NCI-H2196 (cell line): ENCODE measurements at regions not wholly inside any gene's neighbourhood (a gene's known extent, or its start where the extent isn't known, plus 50 kb on each side); places are given as distances from the start of the nearest gene placed in this dataset.
"Not testable (repeated sequence)": the region's sequence is repeated elsewhere in the genome, so short reads cannot be mapped to it uniquely, and the experiment has no call there.

Experiments
- DNase-seq: peaks from one replicate; lab custom pipeline; 2025; ENCODE audit not compliant: unreplicated experiment; lab: John Stamatoyannopoulos, UW

DNA sequence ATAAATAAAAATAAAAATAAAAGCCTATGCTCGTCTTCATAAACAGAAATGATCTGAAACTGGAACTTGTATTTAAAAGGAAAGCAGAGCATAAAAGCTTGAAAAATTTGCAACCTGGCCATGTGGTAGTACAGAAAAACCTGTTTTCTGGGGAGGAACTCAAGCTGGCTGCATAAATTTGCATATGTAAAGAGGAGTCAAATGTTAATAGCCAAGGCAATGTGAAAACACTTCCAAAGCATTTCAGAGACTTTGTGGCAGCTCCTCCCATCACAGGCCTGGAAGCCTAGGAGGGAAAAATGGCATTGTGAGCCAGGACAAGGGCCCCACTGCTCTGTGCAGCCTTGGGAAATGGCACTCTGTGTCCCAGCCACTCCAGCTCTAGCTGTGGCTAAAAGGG is 727.9 kb upstream of the DIAPH2 start:
- no peak for DNase-seq

DNA sequence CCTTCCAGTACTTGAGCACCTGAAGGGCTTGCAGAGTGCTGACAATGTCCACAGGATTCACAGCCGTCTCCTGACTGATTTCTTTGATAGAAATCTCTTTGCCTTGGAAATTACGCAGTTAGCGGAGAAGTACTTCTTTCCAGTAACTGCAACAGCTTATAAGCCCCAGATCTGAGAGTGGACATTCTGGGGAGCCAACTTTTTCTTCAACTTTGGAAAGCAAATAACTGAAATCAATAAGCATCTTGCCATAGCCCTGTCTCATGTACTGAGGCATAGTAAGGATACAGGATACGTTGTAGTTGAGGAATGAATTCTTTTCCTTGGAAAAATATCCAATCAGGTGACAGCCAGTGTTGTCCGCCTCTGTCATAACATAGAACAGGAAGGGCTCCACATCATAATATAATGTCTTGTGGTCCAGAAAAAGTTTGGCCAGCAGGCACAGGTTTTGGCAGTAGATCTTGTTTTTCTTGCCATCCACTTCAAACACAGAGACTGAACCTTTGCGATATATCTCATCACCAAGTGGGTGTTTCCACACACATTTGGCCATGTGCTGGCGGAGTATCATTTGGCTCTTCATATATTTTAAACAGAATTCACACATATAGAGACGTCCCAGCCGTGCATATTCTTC is 711.1 kb upstream of the DIAPH2 start:
- DNase-seq = not testable (repeated sequence)

DNA sequence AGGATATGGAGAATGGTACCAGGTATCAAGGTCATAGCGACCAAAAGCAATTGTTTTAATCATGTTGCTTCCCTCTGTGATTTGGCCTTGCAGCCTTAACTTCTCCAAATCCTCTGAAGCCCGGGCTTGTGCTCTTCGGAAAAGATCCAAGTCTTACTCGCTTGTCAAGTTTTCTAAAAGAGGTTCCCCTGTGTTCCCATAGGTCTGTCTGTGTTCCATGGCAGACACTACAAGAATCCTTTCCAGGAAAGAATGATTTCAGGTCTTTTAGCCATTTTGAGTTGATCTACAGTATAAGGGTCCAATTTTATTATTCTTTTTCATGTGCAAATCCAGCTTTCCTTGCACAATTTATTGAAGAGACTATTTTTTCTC is 710.6 kb upstream of the DIAPH2 start:
- no peak for DNase-seq

DNA sequence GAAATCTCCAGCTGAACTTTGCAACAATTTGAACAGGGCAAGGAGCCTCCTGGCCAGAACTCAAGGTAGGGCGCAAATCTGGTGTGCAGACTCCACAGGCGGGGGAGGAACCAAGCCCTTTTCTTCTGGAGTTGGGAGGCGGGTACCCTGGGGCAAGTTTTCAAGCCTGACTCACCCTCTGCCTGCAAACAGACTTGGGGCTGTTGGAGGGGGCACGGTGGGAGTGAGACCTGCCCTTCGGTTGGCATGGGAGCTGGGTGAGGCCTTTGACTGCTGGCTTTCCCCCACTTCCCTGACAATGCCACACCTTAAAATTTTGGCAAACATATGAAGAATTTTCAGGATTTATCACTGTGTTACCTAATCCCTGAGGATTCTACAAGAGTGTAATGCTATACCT is 709.8 kb upstream of the DIAPH2 start:
- no peak for DNase-seq

DNA sequence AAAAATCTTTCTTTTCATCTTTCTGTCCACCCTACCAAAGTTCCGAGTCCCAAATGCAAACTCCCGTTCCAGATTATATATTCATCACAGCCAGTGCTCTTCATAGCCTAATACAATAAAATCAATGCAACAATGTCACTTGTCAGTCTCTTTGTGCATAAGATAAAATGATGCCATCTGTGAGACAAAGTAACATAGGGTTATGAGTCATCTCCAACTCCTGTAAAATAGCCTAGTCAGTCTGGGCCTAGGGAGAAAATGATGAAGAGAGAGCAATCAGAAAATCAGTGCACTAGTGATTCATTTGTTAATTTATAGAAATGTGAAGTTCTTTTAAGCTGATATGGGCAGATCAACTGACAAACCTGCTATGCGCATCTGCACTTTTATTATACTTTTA is 689.1 kb upstream of the DIAPH2 start:
- no peak for DNase-seq

DNA sequence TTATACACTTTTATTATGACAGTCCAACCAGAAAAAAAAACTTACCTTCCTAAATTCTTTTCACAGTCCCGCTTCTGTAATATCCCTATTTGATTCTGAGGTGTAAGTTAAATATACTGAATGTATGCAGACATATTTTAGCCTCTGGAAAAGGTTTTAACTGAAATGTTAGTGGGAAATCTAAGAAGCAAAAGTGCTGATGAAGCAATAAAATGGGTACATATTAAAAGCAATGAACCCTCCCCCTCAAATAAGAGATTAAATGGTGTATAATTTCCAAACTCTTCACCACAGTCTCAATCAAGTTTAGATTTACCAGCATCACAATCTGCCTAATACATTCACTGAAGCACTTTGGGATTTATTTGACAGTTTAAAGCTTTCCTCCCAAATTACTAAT is 688.3 kb upstream of the DIAPH2 start:
- DNase-seq = no peak

DNA sequence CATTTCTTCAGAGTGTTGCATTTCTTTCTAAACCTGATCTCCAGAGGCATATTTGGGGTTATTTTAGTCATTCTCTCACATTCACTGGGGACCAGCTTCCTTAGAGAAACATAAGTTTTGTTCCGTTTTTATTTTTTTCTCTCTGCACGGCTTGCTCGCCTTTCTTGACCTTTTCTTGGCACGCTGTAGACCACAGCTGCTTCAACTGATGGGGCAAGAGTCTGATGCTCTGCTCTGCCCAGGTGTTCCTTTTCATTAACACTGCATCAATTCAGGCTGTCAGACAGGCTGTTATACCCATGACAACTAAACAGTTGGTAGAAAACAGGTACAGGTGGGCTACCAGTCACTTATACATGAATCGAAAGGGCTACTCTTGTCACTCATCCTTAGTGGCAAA is 682.2 kb upstream of the DIAPH2 start:
- no peak for DNase-seq

DNA sequence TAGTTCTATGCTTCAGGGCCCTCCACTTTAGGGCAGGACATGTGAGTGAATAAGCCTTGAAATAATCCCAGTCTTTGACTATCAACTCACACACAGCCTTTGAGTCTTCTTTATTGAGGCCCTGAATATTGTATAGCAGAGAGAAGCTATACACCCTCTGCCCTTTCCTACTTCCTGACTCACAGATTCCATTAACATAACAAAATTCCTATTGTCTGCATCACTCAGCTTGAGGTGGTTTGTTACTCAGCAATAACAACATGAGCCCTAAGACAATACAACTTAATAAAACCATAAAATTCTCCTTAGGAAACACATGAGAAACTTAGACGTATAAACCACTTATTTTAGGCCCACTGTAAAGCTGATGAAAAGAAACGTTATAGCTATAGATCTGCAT is 680.3 kb upstream of the DIAPH2 start:
- no peak for DNase-seq

DNA sequence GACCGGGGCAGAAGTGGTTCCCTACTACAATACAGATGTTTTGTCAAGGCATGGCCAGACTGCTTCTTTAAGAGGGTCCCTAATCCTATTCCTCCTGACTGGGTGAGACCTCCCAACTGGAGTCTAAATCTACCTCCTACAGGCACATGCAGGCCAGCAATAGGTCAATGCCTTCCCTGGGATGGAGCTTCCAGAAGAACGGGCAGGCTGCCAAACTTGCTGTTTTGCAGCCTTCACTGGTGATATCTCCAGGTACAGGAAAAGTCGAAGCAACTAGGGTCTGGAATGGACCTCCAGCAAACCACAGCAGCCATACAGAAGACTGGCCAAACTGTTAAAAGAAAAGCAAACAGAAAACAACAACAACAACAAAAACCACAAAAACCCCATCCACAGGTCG is 678.4 kb upstream of the DIAPH2 start:
- DNase-seq = no peak

DNA sequence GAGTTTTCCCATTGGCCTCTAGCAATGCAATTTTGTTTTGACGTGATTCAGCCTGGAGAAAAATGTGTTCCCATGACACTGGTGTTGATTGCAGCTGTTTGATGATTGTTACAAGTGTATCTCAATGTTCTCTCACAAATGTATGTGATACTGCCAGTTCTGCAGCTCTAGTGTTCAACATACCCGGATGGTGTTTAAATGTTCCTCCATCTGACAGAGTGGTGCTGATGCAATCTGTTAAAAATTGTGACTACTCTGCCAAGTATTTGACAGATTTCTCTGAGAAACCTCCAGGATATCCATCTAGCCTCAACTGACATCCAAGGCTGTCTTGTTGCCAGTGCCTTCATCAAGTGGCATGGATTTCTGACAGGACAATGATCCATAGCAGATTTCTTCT is 657.2 kb upstream of the DIAPH2 start:
- no peak for DNase-seq

DNA sequence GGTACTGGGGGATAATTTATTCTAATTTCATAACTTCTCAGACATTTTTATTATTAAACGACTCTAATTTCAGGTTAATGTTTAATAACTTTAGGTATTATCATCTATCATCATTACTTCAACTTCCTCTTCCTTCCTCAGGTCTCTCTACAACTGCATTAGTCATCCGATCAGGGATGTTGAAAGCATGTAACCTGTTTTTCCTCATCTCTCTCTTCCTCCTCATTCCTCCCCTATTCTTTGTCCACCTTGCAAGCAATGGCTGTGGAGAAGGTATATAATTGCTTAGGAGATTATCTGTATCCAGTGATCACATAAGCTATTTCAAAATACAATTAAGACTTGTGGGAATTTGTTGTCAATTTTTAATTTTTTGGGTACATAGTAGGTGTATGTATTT is 632.6 kb upstream of the DIAPH2 start:
- DNase-seq = no peak

DNA sequence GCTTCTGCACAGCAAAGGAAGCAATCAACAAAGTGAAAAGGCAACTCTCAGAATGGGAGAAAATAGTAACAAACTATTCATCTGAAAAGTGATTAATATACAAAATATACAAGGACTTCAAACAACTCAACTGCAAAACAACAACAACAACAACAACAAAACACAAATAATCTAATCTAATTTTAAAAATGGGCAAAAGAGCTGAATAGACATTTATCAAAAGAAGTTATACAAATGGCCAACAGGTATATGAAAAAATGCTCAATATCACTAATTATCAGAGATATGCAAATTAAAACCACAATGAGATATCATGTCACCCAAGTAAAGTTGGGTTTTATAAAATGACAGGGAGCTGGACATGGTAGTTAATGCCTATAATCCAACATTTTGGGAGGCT is 602.8 kb upstream of the DIAPH2 start:
- no peak for DNase-seq

DNA sequence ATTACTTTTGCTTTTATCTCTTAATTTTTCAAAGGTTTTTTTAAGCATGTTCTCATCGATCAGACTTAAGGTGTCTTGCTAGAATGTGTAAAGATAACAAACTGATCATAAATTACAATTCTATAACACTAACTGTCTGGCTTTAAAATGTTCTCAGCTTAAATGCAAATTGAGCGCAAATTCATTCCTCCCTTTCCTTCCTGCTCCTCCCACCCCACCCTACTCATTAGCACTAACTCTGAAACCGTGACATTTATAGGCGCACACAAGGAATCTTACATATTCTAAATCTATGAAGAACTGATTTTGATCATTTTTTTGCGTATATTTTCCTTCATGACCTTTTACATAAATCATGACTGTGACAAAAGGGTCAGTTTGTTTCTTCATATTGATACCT is 590.0 kb upstream of the DIAPH2 start:
- no peak for DNase-seq

DNA sequence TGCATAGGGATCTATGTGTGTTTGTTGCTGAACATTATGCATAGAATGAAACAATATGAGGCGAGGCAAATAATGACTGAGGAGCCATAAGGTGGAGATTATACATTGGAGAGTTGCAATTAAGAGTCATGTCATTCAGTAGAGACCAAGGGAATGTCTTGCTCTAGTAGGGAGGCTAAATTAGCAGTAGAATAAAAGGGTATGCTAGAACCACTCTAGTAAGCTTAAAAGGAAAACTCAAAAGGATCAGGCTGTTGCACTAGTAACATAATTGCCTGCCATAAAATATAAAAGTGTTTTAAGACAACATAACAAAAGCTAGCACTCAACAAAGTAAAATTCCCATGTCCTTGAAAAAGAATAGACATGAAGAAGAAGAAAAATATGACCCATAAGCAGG is 586.2 kb upstream of the DIAPH2 start:
- no peak for DNase-seq

DNA sequence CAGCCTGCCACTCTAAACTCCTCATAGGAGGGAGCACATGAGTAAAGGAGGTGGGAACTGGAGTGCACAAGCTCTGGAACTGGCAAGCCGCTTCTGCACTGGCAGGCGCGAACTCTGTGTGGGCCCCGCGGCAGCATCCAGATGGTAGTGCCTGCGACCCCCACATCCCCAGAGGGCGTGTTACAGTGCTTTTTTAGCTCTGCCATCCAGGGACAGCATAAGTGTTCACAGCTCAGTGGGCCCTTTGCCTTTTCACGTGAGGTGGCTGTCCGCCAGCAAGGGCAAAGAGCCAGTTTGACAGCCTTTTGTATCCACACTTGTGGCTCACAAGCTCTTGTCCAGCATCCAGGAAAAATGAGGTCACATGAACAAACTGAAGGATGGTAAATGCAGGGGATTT is 581.6 kb upstream of the DIAPH2 start:
- DNase-seq = no peak

DNA sequence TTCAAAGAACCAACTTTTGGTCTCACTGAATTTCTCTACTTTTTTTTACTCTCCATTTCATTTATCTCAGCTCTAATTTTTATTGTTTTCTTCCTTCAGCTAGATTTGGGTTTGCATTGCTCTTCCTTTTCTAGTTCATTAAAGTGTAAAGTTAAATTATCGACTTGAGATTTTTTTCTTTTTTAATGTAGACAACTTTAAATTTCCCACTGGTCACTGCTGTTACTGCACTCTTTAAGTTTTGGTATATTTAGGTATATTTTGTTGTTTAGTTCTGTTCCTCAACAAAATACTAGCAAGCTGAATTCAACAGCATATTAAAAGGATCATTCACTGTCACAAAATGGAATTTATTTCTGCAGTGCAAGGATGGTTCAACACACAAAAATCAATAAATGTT is 572.0 kb upstream of the DIAPH2 start:
- DNase-seq = no peak

DNA sequence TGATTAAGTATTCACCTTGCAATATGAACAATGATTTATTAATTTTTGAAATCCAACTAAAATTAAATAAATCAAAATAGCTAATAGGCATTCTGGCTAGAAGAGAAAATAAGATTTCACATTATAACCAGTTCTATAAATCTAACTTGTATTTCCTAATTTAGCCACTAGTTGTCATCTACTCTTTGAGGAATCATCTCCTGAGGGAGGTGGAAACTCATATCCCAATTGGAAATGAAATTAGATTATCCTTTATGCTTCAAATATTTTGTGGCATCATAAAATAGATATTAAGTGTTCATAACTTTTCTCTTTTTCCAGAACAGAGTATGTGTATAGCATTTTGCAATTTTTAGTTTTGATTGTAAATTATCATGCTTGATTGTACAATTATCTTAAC is 558.5 kb upstream of the DIAPH2 start:
- DNase-seq = no peak

DNA sequence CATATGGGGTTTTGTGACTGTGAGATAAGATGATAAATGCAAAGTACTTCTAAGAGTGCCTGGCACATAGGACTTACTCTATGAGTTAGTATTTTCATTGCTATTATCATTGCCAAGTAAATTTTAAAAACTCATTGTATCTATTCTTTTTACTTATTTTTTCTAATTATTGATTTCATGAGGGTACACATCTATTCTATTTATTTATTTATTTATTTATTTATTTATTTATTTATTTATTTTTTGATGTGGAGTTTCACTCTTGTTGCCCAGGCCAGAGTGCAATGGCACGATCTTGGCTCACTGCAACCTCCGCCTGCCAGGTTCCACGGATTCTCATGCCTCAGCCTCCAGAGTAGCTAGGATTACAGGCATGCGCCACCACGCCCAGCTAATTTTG is 556.6 kb upstream of the DIAPH2 start:
- DNase-seq = not testable (repeated sequence)

DNA sequence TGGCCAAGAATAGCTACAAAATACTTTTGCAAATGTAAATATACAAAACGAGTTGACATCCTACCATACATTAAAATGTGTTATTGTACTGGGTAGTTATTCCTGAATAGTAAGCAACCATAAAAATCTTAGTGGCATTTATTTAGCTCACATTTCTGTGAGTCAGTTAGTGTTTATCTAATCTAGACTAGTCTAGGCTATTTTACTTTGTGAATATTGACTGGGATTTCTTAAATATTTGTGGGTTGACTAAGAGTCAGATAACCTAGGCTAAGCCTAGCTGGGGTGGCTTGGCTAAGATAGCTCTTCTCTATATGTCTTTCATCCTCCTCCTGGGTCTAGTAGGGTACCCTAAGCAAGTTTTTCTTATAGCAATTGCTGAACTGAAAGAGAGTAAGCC is 543.8 kb upstream of the DIAPH2 start:
- DNase-seq = no peak

DNA sequence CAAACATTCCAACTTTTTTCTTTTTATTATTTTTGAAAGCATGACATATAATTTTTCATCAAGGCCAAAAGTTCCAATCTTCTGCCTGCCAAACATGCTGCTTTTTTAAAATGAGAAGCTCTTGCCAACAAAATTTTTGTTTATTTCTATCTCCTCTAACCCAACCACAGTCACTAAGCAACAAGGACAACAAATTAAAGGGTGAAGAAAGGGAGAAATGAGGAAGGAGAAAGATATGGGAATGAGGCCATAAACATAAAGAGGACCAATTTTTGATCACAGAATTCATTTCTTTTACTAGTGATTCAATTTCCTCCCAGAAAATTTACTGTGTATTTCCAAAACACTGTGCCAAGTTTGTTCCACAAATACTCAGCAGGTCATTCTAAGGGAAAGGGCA is 537.0 kb upstream of the DIAPH2 start:
- no peak for DNase-seq

DNA sequence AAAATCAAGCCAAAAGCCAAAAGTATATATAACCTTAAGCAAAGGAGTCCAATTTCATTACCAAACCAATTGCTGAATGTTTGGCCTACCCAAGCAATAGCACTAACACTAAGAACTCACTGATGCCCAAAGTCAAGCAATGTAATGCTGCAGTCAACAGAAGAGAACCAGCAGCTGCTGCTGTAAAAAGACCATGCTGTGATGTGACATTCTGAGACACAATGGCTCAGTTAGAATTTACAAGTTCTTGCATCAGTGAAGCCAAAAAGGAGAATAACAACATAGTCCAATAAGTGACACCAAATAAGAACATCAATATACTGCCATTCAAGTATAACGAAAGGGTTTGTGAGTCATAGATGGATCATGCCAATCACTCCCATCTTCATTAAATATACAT is 514.0 kb upstream of the DIAPH2 start:
- no peak for DNase-seq

DNA sequence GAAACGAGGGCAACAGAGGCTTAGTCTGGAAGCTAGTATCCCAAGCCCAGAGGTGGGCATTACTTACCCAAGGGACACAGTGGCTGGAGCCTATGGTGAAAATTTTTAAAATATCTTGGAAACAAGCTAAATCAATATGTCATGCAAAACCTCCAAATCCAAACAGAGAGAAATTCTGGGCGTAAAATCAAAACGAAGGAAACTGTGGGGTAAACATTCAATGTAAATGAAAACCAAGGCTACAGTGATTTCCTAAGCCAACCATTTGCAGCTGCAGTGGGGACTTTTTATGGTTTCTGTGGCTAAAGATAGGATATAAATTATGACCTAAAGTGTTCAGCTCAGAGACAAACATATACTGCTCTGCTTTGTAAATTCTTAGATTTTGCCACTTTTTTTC is 507.7 kb upstream of the DIAPH2 start:
- DNase-seq = no peak

DNA sequence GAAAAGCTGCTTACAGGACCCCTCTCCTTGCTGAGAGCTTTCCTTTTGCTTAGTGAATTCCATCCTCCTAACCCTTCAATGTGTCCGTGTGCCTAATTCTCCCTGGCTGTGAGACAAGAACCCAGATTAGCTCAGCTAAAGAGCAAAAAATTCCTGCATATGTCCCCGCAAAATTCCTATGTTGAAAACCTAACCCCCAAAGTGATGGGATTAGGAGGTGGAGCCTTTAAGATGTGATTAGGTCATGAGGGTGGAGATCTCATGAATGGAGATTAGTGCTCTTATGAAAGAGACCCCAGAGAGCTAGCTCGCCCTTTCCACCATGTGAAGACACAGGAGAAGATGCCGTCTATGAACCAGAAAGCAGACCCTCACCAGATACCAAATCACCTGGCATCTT is 503.0 kb upstream of the DIAPH2 start:
- DNase-seq = no peak

DNA sequence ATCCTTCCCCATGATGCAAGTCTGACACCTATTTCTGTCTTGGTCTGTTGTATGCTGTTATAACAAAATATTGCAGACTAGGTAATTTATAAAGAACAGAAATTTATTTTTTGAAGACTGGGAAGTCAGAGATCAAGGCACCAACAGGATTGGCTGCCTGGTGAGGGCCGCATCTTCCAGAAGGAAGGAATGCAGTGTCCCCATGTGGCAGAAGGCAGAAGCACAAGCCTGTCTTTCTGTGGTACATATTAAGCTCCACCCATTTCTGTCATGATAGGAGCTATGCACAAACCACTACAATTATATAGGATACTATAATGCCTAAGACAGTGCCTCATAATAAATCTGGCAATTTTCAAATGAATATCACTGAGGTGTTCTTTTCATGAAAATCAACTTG is 502.3 kb upstream of the DIAPH2 start:
- no peak for DNase-seq
